ENCODE measurements at regions not wholly inside any gene's neighbourhood (a gene's known extent, or its start where the extent isn't known, plus 50 kb on each side); places are given as distances from the start of the nearest gene placed in this dataset.

GRCh38 chr13:66113882-66114526 lies 1116.1 kb downstream of the PCDH9 start:
- TF ChIP-seq CTCF (IDR thresholded peaks at IDR 0.05; ENCODE audit: insufficient read depth, low read depth, low read length, missing control alignments), result no peak
- no peak for DNase-seq (ENCODE audit: low read depth)
- no peak overlapping the region for H3K4me3 ChIP-seq (ENCODE audit: low read depth, low read length)

- TF ChIP-seq CTCF (IDR thresholded peaks at IDR 0.05; ENCODE audit: insufficient read depth, low read depth, low read length, missing control alignments), result no peak
- no peak for DNase-seq (ENCODE audit: low read depth)
- no peak overlapping the region for H3K4me3 ChIP-seq (ENCODE audit: low read depth, low read length)
These were observed 1118.5 kb downstream of the PCDH9 start for GRCh38 chr13:66111628-66112027.

- DNase-seq (ENCODE audit: low read depth), result no peak
- H3K4me3 ChIP-seq (ENCODE audit: low read depth, low read length), result no peak overlapping the region
- no peak for TF ChIP-seq CTCF (IDR thresholded peaks at IDR 0.05; ENCODE audit: insufficient read depth, low read depth, low read length, missing control alignments)
These were observed 1123.9 kb downstream of the PCDH9 start for GRCh38 chr13:66106246-66106645.

- no peak for TF ChIP-seq CTCF (IDR thresholded peaks at IDR 0.05; ENCODE audit: insufficient read depth, low read depth, low read length, missing control alignments)
These were observed 1127.3 kb downstream of the PCDH9 start for GRCh38 chr13:66102864-66103263.

GRCh38 chr13:66099825-66100224 lies 1130.3 kb downstream of the PCDH9 start:
- no peak for DNase-seq (ENCODE audit: low read depth)
- no peak overlapping the region for H3K4me3 ChIP-seq (ENCODE audit: low read depth, low read length)
- no peak for TF ChIP-seq CTCF (IDR thresholded peaks at IDR 0.05; ENCODE audit: insufficient read depth, low read depth, low read length, missing control alignments)

More at GRCh38 chr13:66102864-66103263, 1127.3 kb downstream of the PCDH9 start:
- no peak for DNase-seq (ENCODE audit: low read depth)
- no peak overlapping the region for H3K4me3 ChIP-seq (ENCODE audit: low read depth, low read length)

- no peak for DNase-seq (ENCODE audit: low read depth)
These were observed 1131.1 kb downstream of the PCDH9 start for GRCh38 chr13:66098931-66099628.

More at GRCh38 chr13:66098931-66099628, 1131.1 kb downstream of the PCDH9 start:
- no peak overlapping the region for H3K4me3 ChIP-seq (ENCODE audit: low read depth, low read length)
- no peak for TF ChIP-seq CTCF (IDR thresholded peaks at IDR 0.05; ENCODE audit: insufficient read depth, low read depth, low read length, missing control alignments)
